HG02763 (cell line): ENCODE measurements at regions not wholly inside any gene's neighbourhood (a gene's known extent, or its start where the extent isn't known, plus 50 kb on each side); places are given as distances from the start of the nearest gene placed in this dataset.

Experiments used
- ATAC-seq: cut with Tn5 transposase; IDR thresholded peaks from one replicate; pipeline ENCODE4 v1.9.1; 2021; ENCODE audit warnings: mild to moderate bottlenecking, moderate library complexity; ENCODE audit not compliant: unreplicated experiment

DNA sequence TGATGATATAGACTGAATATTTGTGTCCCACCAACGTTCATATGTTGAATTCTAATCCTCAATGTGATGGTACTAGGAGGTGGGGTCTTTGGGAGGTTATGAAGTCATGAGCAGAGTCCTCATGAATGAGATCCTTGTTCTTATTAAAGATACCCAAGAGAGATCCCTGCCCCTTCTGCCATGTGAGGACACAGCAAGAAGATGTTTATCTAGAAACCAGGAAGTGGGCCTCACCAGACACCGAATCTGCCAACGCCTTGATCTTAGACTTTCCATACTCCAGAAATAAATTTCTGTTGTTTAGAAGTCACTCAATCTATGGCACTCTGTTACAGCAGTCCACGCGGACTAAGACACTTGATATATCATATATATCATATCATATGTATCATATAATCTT lies 67.7 kb upstream of the GCM1 start:
- ATAC-seq: no peak

DNA sequence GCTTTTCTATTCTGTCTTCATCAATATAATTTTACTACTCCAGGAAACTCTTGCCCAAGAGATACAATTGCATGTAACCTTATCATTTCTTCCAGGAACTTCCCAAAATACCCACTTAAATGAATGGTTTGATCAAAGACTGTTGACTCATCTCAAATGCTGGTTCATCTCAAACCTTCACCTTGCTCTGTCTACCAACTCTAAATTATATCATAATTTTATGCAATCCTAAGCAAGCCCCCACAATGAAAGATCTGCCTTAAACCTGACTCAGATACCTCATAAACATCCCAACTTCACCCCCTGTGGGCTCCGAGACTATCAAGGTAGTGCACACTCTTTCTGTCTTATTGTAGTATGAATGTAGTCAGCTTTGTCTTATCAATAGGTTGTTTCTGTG lies 65.5 kb upstream of the GCM1 start:
- no peak for ATAC-seq

GRCh38 chr6:53210811-53211210 lies 62.2 kb upstream of the GCM1 start:
- ATAC-seq: no peak

GRCh38 chr6:53209681-53210080 lies 61.0 kb upstream of the GCM1 start:
- ATAC-seq: no peak

DNA sequence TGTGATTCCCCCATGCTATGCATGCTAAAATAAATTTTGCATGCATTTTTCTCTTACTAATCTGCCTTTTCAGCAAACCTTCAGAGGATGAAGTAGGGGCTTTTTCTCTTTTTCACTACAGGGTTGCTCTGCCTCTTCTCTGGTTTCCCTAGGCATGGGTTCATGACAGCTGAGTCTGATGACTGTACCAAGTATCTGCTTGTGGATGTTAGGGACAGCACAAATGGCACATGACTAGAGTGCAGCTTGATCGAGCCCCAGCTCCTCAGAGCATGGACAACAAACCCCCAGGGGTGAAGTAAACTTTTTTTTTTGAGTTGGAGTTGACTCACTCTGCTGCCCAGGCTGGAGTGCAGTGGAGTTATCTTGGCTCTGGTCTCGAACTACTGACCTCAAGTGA lies 57.1 kb upstream of the GCM1 start:
- no peak for ATAC-seq

GRCh38 chr6:53203483-53203882 lies 54.8 kb upstream of the GCM1 start:
- no peak for ATAC-seq

DNA sequence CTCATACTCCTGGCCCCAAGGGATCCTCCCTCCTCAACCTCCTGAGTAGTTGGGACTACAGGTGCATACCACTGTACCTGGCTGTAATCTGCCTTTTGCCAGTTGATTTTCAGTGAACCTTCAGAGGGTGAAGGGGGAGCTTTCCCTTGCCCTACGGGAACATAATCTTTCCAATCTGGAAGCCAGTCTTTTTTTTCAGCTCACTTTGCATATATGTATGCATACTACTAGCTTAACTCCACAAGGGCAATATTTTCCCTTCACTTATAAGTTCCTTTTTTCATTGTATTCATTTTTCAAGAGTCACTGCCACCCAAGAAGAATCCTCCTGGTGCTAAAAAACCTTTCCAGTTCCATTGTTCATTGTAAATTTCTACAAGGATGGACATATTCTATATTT lies 53.4 kb upstream of the GCM1 start:
- no peak for ATAC-seq

GRCh38 chr6:53201270-53201669 lies 52.6 kb upstream of the GCM1 start:
- ATAC-seq: no peak

DNA sequence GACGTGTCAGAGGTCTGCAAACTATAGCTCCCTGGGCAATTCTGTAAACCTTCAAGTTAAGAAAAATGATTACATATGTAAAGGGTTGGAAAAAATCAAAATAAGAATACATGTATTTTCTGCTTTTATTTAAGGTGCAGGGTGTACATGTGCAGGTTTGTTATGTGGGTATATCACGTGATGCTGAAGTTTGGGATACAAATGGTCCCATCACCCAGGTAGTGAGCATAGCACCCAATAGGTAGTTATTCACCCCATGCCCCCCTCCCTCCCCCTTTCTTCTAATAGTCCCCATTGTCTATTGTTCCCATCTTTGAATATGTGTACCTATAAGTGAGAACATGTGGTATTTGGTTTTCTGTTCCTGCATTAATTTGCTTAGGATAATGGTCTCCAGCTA lies 51.1 kb upstream of the GCM1 start:
- no peak for ATAC-seq

GRCh38 chr6:53199156-53199555 lies 50.5 kb upstream of the GCM1 start:
- peak; percentile 96 for ATAC-seq
